Gastroesophageal sphincter (tissue), 4 donors: ENCODE measurements at regions not wholly inside any gene's neighbourhood (a gene's known extent, or its start where the extent isn't known, plus 50 kb on each side); places are given as distances from the start of the nearest gene placed in this dataset.

Experiments
- ATAC-seq: fragments of 150-250 bp; one replicate; pipeline ENCODE4 v1.9.1; 2016; ENCODE audit warnings: mild to moderate bottlenecking, moderate library complexity
- H3K27ac ChIP-seq, 4 donors: fragments of 200-600 bp; sonication (generic) in 3 of 4; 1 replicate in 3 of 4; 2 replicates in 1 of 4; pipeline ENCODE4 v1.5.1; 2016 to 2019
- H3K27me3 ChIP-seq: fragments of 200-600 bp; sonication (generic); one replicate; pipeline ENCODE4 v1.5.1; 2019
- H3K36me3 ChIP-seq, 2 donors: fragments of 200-600 bp; sonication (generic); one replicate each; pipeline ENCODE4 v1.5.1; 2019; ENCODE audit warnings: control low read depth in 1 of 2
- H3K4me1 ChIP-seq, 3 donors: fragments of 200-600 bp; sonication (generic); 1 replicate in 2 of 3; 2 replicates in 1 of 3; pipeline ENCODE4 v1.5.1; 2016 to 2019; ENCODE audit warnings: control low read depth in 2 of 3
- H3K4me3 ChIP-seq, 2 donors: fragments of 200-600 bp; sonication (generic); one replicate each; pipeline ENCODE4 v1.5.1; 2019; ENCODE audit warnings: mild to moderate bottlenecking in 1 of 2, moderate library complexity in 1 of 2
- H3K9me3 ChIP-seq, 3 donors: fragments of 200-600 bp; sonication (generic); one replicate each; pipeline ENCODE4 v1.5.1; 2017 to 2019; ENCODE audit warnings: control low read depth in 2 of 3
- EP300 ChIP-seq: sonication (generic); formaldehyde crosslinking; IDR thresholded peaks from one replicate; pipeline ENCODE4 v1.6.1; 2017; ENCODE audit warnings: antibody characterized with exemption, mild to moderate bottlenecking
- POLR2A ChIP-seq, 2 donors: fragments of 450-650 bp; IDR thresholded peaks; one replicate each; pipeline ENCODE4 v1.6.1; 2017; ENCODE audit warnings: antibody characterized with exemption in 2 of 2, mild to moderate bottlenecking in 2 of 2, moderate library complexity in 1 of 2
- POLR2AphosphoS5 ChIP-seq: sonication (generic); formaldehyde crosslinking; IDR thresholded peaks from one replicate; pipeline ENCODE4 v1.6.1; 2017; ENCODE audit warnings: antibody characterized with exemption
- WGBS, 2 donors: methylation state at CpG; one replicate each; pipeline ENCODE4 v1.1.5; 2018; ENCODE audit warnings: low coverage in 1 of 2; 5-methylcytosine and 5-hydroxymethylcytosine counted together
- TF ChIP-seq, protein P1 (sequence below), 4 experiments: fragments of 200-600 bp in 2 of 4; fragments of 450-650 bp in 2 of 4; sonication (generic) in 1 of 4; IDR thresholded peaks; one replicate each; pipeline ENCODE4 v1.5.1; 2017 to 2019; ENCODE audit warnings: antibody characterized with exemption in 4 of 4, mild to moderate bottlenecking in 2 of 4, moderate library complexity in 2 of 4

DNA sequence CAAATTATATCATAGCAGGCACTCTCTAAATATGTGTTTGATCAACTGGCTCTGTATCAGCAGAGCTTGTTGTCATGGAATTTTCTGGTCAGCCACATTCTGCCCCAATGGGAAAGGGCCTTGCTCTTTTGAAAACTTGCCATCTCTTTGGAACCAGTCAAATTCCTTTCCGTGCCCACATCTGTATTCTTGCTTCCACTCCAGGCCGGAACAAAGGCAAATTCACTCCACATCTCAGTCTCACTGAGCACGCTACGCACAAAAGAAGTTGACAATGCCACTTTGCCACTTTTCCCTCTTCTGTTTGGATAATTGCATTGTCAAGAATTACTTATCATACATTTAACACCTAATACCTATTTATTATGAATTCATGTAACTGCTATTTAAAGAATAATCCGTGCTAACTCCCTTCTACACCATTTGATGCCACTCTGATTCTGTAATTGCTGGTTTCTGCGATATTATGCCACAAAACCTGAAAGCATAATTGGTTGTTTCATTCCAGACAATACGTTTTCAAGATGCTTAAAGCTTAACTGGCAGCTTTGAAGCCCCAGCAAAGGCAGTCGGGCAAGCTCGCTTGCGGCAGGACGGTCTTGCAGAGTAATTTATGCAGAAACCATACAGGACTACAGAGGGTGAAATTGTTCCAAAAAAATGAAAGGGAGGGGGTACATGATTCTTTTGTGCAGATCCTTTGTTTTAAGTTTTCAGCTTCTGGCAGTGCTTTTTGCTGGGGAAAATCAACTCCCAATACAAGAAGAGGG, 277.7 kb downstream of the MSX2 start:
- no peak overlapping the region for H3K27ac ChIP-seq
- no peaks in the 10 kb centered on the region for H3K36me3 ChIP-seq
- no peak overlapping the region for H3K4me3 ChIP-seq
- H3K9me3 ChIP-seq: peaks cover 0 to 19% (median 0%) of the 10 kb centered on the region in 3 donors
- no peaks in the 10 kb centered on the region for H3K4me1 ChIP-seq
- H3K27me3 ChIP-seq: peaks cover 13% of the 10 kb centered on the region
- WGBS, 2 donors: 65 to 74% methylated on average over 9 to 11 of the region's 11 CpGs
- no peak for ATAC-seq
- TF ChIP-seq POLR2AphosphoS5 (no peak), EP300 (no peak), POLR2A (IDR thresholded peaks at IDR 0.05) (no peak)
- TF ChIP-seq, protein P1, sequence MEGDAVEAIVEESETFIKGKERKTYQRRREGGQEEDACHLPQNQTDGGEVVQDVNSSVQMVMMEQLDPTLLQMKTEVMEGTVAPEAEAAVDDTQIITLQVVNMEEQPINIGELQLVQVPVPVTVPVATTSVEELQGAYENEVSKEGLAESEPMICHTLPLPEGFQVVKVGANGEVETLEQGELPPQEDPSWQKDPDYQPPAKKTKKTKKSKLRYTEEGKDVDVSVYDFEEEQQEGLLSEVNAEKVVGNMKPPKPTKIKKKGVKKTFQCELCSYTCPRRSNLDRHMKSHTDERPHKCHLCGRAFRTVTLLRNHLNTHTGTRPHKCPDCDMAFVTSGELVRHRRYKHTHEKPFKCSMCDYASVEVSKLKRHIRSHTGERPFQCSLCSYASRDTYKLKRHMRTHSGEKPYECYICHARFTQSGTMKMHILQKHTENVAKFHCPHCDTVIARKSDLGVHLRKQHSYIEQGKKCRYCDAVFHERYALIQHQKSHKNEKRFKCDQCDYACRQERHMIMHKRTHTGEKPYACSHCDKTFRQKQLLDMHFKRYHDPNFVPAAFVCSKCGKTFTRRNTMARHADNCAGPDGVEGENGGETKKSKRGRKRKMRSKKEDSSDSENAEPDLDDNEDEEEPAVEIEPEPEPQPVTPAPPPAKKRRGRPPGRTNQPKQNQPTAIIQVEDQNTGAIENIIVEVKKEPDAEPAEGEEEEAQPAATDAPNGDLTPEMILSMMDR (IDR thresholded peaks at IDR 0.05): no peak

DNA sequence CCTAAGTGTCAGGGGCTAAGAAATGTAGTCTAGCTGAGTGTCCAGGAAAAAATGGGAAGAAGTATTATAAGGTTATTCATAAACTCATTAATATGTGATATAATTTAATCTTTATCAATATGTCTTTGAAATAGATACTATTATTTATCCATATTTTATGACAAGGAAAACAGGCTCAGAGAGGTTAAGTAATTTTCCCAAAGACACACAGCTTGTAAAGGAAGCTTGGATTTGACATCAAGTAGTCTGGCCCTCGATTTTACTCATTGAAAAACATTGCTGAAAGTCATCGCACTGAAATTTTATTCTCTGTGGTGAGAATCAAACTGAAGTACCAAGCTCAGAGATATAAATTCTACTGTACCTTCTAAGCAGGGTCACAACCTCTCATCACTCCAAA, 276.9 kb downstream of the MSX2 start:
- 64 to 100% methylated on average over 2 of the region's 2 CpGs for WGBS, 2 donors
- H3K4me3 ChIP-seq: no peak overlapping the region
- no peak for ATAC-seq
- H3K27me3 ChIP-seq: peaks cover 13% of the 10 kb centered on the region
- H3K36me3 ChIP-seq: no peaks in the 10 kb centered on the region
- H3K4me1 ChIP-seq: no peaks in the 10 kb centered on the region
- TF ChIP-seq, protein P1 (IDR thresholded peaks at IDR 0.05): no peak
- no peak for TF ChIP-seq POLR2AphosphoS5
- no peak for TF ChIP-seq EP300
- TF ChIP-seq POLR2A (IDR thresholded peaks at IDR 0.05): no peak
- peaks cover 0 to 19% (median 0%) of the 10 kb centered on the region in 3 donors for H3K9me3 ChIP-seq
- no peak overlapping the region for H3K27ac ChIP-seq

DNA sequence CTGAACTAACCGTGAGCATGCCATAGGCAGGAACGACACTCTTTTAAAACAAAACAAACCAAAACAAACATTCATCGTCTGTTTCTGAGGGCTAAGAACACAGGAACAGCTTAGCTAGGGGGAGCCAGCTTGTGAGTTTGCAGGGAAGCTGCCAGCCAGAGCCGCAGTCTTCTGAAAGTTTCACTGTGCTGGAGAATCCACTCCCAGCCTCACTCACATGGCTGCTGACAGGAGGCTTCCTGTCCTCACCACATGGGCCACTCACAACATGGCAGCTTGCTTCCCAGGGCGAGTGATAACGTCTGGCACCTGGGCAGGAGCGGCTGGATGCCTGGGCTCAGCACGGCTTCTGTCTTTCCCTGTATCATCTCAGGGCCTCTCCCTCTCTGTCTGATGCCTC, 275.2 kb downstream of the MSX2 start:
- WGBS, 2 donors: 7 to 18% methylated on average over 3 to 5 of the region's 8 CpGs
- no peak overlapping the region for H3K27ac ChIP-seq
- peaks cover 13% of the 10 kb centered on the region for H3K27me3 ChIP-seq
- no peak overlapping the region for H3K4me3 ChIP-seq
- no peaks in the 10 kb centered on the region for H3K4me1 ChIP-seq
- H3K9me3 ChIP-seq: peaks cover 0 to 19% (median 0%) of the 10 kb centered on the region in 3 donors
- no peak for TF ChIP-seq POLR2A (IDR thresholded peaks at IDR 0.05)
- TF ChIP-seq POLR2AphosphoS5: no peak
- TF ChIP-seq EP300: no peak
- TF ChIP-seq, protein P1 (IDR thresholded peaks at IDR 0.05): no peak
- ATAC-seq: no peak
- H3K36me3 ChIP-seq: no peaks in the 10 kb centered on the region

DNA sequence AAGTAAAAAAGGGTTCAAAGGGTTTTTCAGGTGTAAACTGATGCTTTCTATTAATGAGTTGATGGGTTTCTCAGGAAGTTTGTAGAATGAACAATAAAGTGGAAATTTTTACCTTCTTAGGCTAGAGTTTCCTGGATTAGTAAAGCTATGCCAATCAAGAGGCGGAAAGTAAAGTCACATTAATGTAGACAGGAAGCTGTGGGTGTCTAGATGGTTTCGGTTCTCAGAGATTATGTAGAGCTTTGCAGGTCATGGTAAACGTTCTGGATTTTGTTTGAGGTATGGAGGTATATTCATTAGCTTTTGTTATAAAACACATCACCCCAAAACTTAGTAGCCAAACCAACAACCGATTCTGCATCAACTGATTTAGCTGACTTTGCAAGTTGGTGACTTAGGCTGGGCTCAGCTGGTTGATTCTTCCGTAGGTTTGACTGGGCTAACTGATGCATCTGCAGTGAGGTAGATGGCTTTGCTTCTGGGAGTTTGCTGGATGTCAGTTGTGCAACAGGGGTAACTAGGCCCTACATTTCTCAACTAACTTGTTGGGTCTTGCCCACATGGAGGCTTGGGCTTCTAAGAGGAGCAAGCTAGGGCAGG, 273.8 kb downstream of the MSX2 start:
- no peak for ATAC-seq
- no peak overlapping the region for H3K27ac ChIP-seq
- H3K27me3 ChIP-seq: peaks cover 13% of the 10 kb centered on the region
- H3K4me3 ChIP-seq: no peak overlapping the region
- peaks cover 0 to 19% (median 0%) of the 10 kb centered on the region in 3 donors for H3K9me3 ChIP-seq
- WGBS, 2 donors: 70 to 81% methylated on average over 4 of the region's 5 CpGs
- no peaks in the 10 kb centered on the region for H3K4me1 ChIP-seq
- TF ChIP-seq POLR2A (IDR thresholded peaks at IDR 0.05) (no peak), POLR2AphosphoS5 (no peak), EP300 (no peak)
- TF ChIP-seq, protein P1 (IDR thresholded peaks at IDR 0.05): no peak
- no peaks in the 10 kb centered on the region for H3K36me3 ChIP-seq

DNA sequence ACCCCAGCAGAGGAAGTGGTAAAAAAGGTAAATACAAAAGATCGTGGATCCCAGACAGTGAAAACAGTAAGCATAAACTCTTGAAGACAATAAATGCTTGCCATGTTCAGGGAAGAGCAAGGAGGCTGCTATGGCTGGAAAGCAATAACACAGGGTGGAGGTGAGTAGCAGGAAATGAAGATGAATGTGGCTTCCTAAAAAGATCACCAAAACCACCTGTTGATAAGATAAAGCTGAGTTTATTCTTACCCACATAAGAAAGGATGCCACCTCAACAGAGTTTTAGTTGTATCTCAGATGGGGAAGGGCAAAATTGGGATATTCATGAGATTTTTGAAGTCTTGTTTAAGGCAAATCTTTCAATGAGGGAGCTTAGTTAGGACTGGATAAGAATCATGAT, 273.3 kb downstream of the MSX2 start:
- no peak overlapping the region for H3K27ac ChIP-seq
- no peaks in the 10 kb centered on the region for H3K36me3 ChIP-seq
- TF ChIP-seq POLR2AphosphoS5: no peak
- TF ChIP-seq EP300: no peak
- TF ChIP-seq, protein P1 (IDR thresholded peaks at IDR 0.05): no peak
- TF ChIP-seq POLR2A (IDR thresholded peaks at IDR 0.05): no peak
- peaks cover 16% of the 10 kb centered on the region for H3K27me3 ChIP-seq
- H3K4me1 ChIP-seq: no peaks in the 10 kb centered on the region
- peaks cover 0 to 19% (median 0%) of the 10 kb centered on the region in 3 donors for H3K9me3 ChIP-seq
- 6 to 40% methylated on average over 1 of the region's 1 CpG for WGBS, 2 donors
- no peak for ATAC-seq
- no peak overlapping the region for H3K4me3 ChIP-seq
